ENCODE measurements at regions not wholly inside any gene's neighbourhood (a gene's known extent, or its start where the extent isn't known, plus 50 kb on each side); places are given as distances from the start of the nearest gene placed in this dataset.
A peak's percentile ranks its signal among the peaks of the same experiment; 100 is the strongest.

GRCh38 chr16:77581706-77582105 lies 140.6 kb upstream of the NUDT7 start:
- Mint-ChIP-seq H3K9me3 (ENCODE audit: unreplicated experiment) (no peaks in the 10 kb centered on the region), H3K27me3 (ENCODE audit: unreplicated experiment) (peaks cover 8% of the 10 kb centered on the region)

GRCh38 chr16:77584205-77584859 lies 138.0 kb upstream of the NUDT7 start:
- Mint-ChIP-seq H3K27me3 (ENCODE audit: unreplicated experiment) (peaks cover 8% of the 10 kb centered on the region), H3K4me3 (ENCODE audit: unreplicated experiment) (no peak overlapping the region), H3K27ac (ENCODE audit: unreplicated experiment) (no peak overlapping the region), H3K36me3 (ENCODE audit: unreplicated experiment) (no peaks in the 10 kb centered on the region), H3K4me1 (ENCODE audit: unreplicated experiment) (no peaks in the 10 kb centered on the region), H3K9me3 (ENCODE audit: unreplicated experiment) (no peaks in the 10 kb centered on the region)
- TF ChIP-seq CTCF (IDR thresholded peaks at IDR 0.05): peak; percentile 93
- DNase-seq (ENCODE audit: extremely low spot score, unreplicated experiment): no peak

More at GRCh38 chr16:77581706-77582105, 140.6 kb upstream of the NUDT7 start:
- H3K4me1 Mint-ChIP-seq (ENCODE audit: unreplicated experiment): no peaks in the 10 kb centered on the region
- H3K27ac Mint-ChIP-seq (ENCODE audit: unreplicated experiment): no peak overlapping the region
- TF ChIP-seq CTCF (IDR thresholded peaks at IDR 0.05): no peak
- no peak for DNase-seq (ENCODE audit: extremely low spot score, unreplicated experiment)
- H3K36me3 Mint-ChIP-seq (ENCODE audit: unreplicated experiment): no peaks in the 10 kb centered on the region
- no peak overlapping the region for H3K4me3 Mint-ChIP-seq (ENCODE audit: unreplicated experiment)

- no peak for TF ChIP-seq CTCF (IDR thresholded peaks at IDR 0.05)
- Mint-ChIP-seq H3K27ac (ENCODE audit: unreplicated experiment) (no peak overlapping the region), H3K4me3 (ENCODE audit: unreplicated experiment) (no peak overlapping the region), H3K36me3 (ENCODE audit: unreplicated experiment) (no peaks in the 10 kb centered on the region), H3K27me3 (ENCODE audit: unreplicated experiment) (peaks cover 8% of the 10 kb centered on the region), H3K9me3 (ENCODE audit: unreplicated experiment) (no peaks in the 10 kb centered on the region), H3K4me1 (ENCODE audit: unreplicated experiment) (no peaks in the 10 kb centered on the region)
- no peak for DNase-seq (ENCODE audit: extremely low spot score, unreplicated experiment)
These were observed 136.7 kb upstream of the NUDT7 start for GRCh38 chr16:77585379-77586251.

GRCh38 chr16:77588389-77588788 lies 133.9 kb upstream of the NUDT7 start:
- DNase-seq (ENCODE audit: extremely low spot score, unreplicated experiment): no peak
- Mint-ChIP-seq H3K4me1 (ENCODE audit: unreplicated experiment) (no peaks in the 10 kb centered on the region), H3K27ac (ENCODE audit: unreplicated experiment) (no peak overlapping the region), H3K36me3 (ENCODE audit: unreplicated experiment) (no peaks in the 10 kb centered on the region), H3K4me3 (ENCODE audit: unreplicated experiment) (no peak overlapping the region), H3K9me3 (ENCODE audit: unreplicated experiment) (no peaks in the 10 kb centered on the region), H3K27me3 (ENCODE audit: unreplicated experiment) (no peaks in the 10 kb centered on the region)
- no peak for TF ChIP-seq CTCF (IDR thresholded peaks at IDR 0.05)

GRCh38 chr16:77589071-77589765 lies 133.1 kb upstream of the NUDT7 start:
- TF ChIP-seq CTCF (IDR thresholded peaks at IDR 0.05): no peak
- H3K4me3 Mint-ChIP-seq (ENCODE audit: unreplicated experiment): no peak overlapping the region
- no peak for DNase-seq (ENCODE audit: extremely low spot score, unreplicated experiment)
- H3K9me3 Mint-ChIP-seq (ENCODE audit: unreplicated experiment): no peaks in the 10 kb centered on the region
- H3K27ac Mint-ChIP-seq (ENCODE audit: unreplicated experiment): no peak overlapping the region
- H3K36me3 Mint-ChIP-seq (ENCODE audit: unreplicated experiment): no peaks in the 10 kb centered on the region
- H3K4me1 Mint-ChIP-seq (ENCODE audit: unreplicated experiment): no peaks in the 10 kb centered on the region
- H3K27me3 Mint-ChIP-seq (ENCODE audit: unreplicated experiment): no peaks in the 10 kb centered on the region

Data from osteocyte (in vitro differentiated cells).